ENCODE measurements at regions not wholly inside any gene's neighbourhood (a gene's known extent, or its start where the extent isn't known, plus 50 kb on each side); places are given as distances from the start of the nearest gene placed in this dataset.

GRCh38 chr2:149863227-149863626 lies 275.7 kb upstream of the MMADHC start:
- DNase-seq = no peak
- intact Hi-C loops (cut with DNase I; ENCODE audit: low total_unique reads) = no loop called here
- no peaks in the 10 kb centered on the region for H3K9me3 ChIP-seq
- TF ChIP-seq CTCF (IDR thresholded peaks at IDR 0.05) (no peak), EP300 (IDR thresholded peaks at IDR 0.05) (no peak), POLR2A (IDR thresholded peaks at IDR 0.05) (no peak), POLR2AphosphoS5 (IDR thresholded peaks at IDR 0.05) (no peak)
- H3K27me3 ChIP-seq = no peaks in the 10 kb centered on the region
- H3K27ac ChIP-seq = no peak overlapping the region
- WGBS, 5 donors = 88 to 94% (median 90%) methylated on average over 2 of the region's 2 CpGs
- H3K4me3 ChIP-seq = no peak overlapping the region
- H3K4me1 ChIP-seq = peaks cover 0 to 13% (median 10%) of the 10 kb centered on the region in 4 donors
- no peaks in the 10 kb centered on the region for H3K36me3 ChIP-seq

GRCh38 chr2:149861034-149861433 lies 273.5 kb upstream of the MMADHC start:
- WGBS, 5 donors = 62 to 77% (median 70%) methylated on average over 2 of the region's 2 CpGs
- intact Hi-C loops (cut with DNase I; ENCODE audit: low total_unique reads) = no loop called here
- Histone ChIP-seq H3K4me3 (no peak overlapping the region), H3K9me3 (no peaks in the 10 kb centered on the region), H3K36me3 (no peaks in the 10 kb centered on the region), H3K27ac (peak overlapping the region in 4 of 5 donors; percentile 5 to 66 (median 46)), H3K27me3 (no peaks in the 10 kb centered on the region), H3K4me1 (peaks cover 0 to 13% (median 10%) of the 10 kb centered on the region in 4 donors)
- TF ChIP-seq CTCF (IDR thresholded peaks at IDR 0.05) = no peak
- no peak for TF ChIP-seq POLR2A (IDR thresholded peaks at IDR 0.05)
- TF ChIP-seq EP300 (IDR thresholded peaks at IDR 0.05) = no peak
- TF ChIP-seq POLR2AphosphoS5 (IDR thresholded peaks at IDR 0.05) = no peak
- no peak for DNase-seq

- intact Hi-C loops (cut with DNase I; ENCODE audit: low total_unique reads) = no loop called here
- peak; percentile 27 to 82 for DNase-seq
- H3K4me3 ChIP-seq = no peak overlapping the region
- peak overlapping the region in 3 of 5 donors; percentile 5 to 66 (median 46) for H3K27ac ChIP-seq
- H3K9me3 ChIP-seq = no peaks in the 10 kb centered on the region
- WGBS, 5 donors = 32 to 58% (median 37%) methylated on average over 3 of the region's 3 CpGs
- H3K27me3 ChIP-seq = no peaks in the 10 kb centered on the region
- TF ChIP-seq POLR2A (IDR thresholded peaks at IDR 0.05) (no peak), EP300 (IDR thresholded peaks at IDR 0.05) (no peak), CTCF (IDR thresholded peaks at IDR 0.05) (no peak), POLR2AphosphoS5 (IDR thresholded peaks at IDR 0.05) (no peak)
- peaks cover 0 to 13% (median 10%) of the 10 kb centered on the region in 4 donors for H3K4me1 ChIP-seq
- no peaks in the 10 kb centered on the region for H3K36me3 ChIP-seq
Measured at GRCh38 chr2:149860276-149860921, 272.8 kb upstream of the MMADHC start.

GRCh38 chr2:149858901-149859634 lies 271.5 kb upstream of the MMADHC start:
- peaks cover 0 to 13% (median 10%) of the 10 kb centered on the region in 4 donors for H3K4me1 ChIP-seq
- H3K4me3 ChIP-seq = no peak overlapping the region
- H3K36me3 ChIP-seq = no peaks in the 10 kb centered on the region
- H3K27me3 ChIP-seq = no peaks in the 10 kb centered on the region
- 34 to 62% (median 56%) methylated on average over 6 of the region's 6 CpGs for WGBS, 5 donors
- intact Hi-C loops (cut with DNase I; ENCODE audit: low total_unique reads) = no loop called here
- DNase-seq = peak in 1 of 2 donors; percentile 34
- TF ChIP-seq POLR2AphosphoS5 (IDR thresholded peaks at IDR 0.05) (no peak), CTCF (IDR thresholded peaks at IDR 0.05) (no peak), POLR2A (IDR thresholded peaks at IDR 0.05) (no peak), EP300 (IDR thresholded peaks at IDR 0.05) (no peak)
- H3K9me3 ChIP-seq = no peaks in the 10 kb centered on the region
- H3K27ac ChIP-seq = peak overlapping the region in 3 of 5 donors; percentile 8 to 66 (median 34)

Data from stomach (tissue), 8 donors.